Neural crest cell (in vitro differentiated cells): ENCODE measurements at regions not wholly inside any gene's neighbourhood (a gene's known extent, or its start where the extent isn't known, plus 50 kb on each side); places are given as distances from the start of the nearest gene placed in this dataset.

ENCODE experiments used
- DNase-seq: peaks from one replicate; pipeline ENCODE4 v3.0.0; 2021; ENCODE audit warnings: low read depth, mixed read lengths, low spot score
- H3K27ac Mint-ChIP-seq: one replicate; pipeline ENCODE4 v1.8.0; 2021; ENCODE audit warnings: mild to moderate bottlenecking, mixed read lengths; ENCODE audit not compliant: unreplicated experiment
- H3K27me3 Mint-ChIP-seq: 2 replicates; pipeline ENCODE4 v1.8.0; 2021; ENCODE audit warnings: low read depth, mild to moderate bottlenecking, mixed read lengths
- H3K36me3 Mint-ChIP-seq: 2 replicates; pipeline ENCODE4 v1.8.0; 2021; ENCODE audit warnings: low read depth, mild to moderate bottlenecking, mixed read lengths
- H3K4me1 Mint-ChIP-seq: 2 replicates; pipeline ENCODE4 v1.8.0; 2021; ENCODE audit warnings: mixed read lengths
- H3K4me3 Mint-ChIP-seq: one replicate; pipeline ENCODE4 v1.8.0; 2021; ENCODE audit warnings: mild to moderate bottlenecking, mixed read lengths
- H3K9me3 Mint-ChIP-seq: 2 replicates; pipeline ENCODE4 v1.8.0; 2021; ENCODE audit warnings: mixed read lengths
- TF ChIP-seq, protein P1 (sequence below): fragments of 200-600 bp; sonication (generic); conservative IDR thresholded peaks from 2 replicates; pipeline ENCODE4 v1.5.0; 2021; ENCODE audit warnings: antibody characterized with exemption, mild to moderate bottlenecking

DNA sequence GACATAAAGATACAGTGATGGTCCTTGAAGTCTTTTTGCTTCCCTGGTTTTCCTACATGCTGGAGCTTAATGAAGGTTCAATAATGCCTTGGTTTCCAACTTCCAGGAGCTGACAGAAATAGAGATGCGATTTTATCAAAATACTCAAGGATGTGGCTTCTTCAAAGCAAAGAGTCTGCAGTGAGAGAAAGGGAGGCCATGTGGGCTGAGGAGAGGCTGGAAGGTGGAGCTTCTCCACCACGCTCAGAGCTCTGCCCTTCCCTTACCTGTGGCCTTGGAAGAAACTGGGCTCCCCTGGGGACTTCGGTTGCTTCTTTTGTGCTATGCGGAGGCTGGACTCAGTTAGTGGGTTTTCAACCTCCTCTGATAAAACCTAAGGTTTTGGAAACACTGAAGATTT, 175.0 kb upstream of the APCDD1 start:
- Mint-ChIP-seq H3K27me3 (no peaks in the 10 kb centered on the region), H3K36me3 (no peaks in the 10 kb centered on the region), H3K27ac (no peak overlapping the region), H3K4me3 (no peak overlapping the region), H3K4me1 (peaks cover 19% of the 10 kb centered on the region), H3K9me3 (no peaks in the 10 kb centered on the region)
- TF ChIP-seq, protein P1, sequence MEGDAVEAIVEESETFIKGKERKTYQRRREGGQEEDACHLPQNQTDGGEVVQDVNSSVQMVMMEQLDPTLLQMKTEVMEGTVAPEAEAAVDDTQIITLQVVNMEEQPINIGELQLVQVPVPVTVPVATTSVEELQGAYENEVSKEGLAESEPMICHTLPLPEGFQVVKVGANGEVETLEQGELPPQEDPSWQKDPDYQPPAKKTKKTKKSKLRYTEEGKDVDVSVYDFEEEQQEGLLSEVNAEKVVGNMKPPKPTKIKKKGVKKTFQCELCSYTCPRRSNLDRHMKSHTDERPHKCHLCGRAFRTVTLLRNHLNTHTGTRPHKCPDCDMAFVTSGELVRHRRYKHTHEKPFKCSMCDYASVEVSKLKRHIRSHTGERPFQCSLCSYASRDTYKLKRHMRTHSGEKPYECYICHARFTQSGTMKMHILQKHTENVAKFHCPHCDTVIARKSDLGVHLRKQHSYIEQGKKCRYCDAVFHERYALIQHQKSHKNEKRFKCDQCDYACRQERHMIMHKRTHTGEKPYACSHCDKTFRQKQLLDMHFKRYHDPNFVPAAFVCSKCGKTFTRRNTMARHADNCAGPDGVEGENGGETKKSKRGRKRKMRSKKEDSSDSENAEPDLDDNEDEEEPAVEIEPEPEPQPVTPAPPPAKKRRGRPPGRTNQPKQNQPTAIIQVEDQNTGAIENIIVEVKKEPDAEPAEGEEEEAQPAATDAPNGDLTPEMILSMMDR = no peak
- no peak for DNase-seq

DNA sequence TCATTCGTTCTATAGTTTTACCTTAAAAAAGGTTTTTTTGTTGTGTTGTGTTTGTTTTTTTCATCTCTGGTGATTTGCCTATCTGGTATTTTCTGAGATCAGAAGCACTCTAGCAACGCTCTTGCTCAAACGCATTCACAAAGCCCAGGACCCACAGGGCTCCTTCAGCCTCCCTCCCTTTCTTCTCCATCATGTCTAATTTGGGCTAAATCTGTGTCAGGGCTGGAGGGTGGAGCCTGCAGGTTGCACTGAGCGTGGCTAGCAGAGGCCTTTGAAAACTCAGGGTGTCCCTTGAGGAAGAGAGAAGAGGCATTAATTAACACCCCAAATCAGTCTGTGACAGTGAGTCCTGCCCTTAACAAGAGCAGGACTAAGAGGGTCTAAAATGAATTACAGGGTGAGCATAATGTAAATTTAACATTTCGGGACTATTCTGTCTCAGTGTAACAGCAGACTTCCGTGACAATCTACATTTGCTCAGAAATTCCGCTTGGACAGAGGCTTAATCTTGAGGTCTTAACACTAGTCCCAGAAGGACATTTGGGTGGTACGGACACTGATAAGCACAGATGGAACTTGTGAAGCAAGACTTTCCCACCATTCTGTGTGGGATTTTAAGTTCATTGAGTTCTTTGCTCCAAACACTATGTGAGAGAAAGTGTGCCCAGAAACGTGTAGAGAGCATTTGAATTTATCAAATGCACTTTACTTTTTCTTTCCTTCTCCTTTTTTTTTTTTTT, 174.4 kb upstream of the APCDD1 start:
- Mint-ChIP-seq H3K27ac (no peak overlapping the region), H3K9me3 (no peaks in the 10 kb centered on the region), H3K4me1 (peaks cover 25% of the 10 kb centered on the region), H3K36me3 (no peaks in the 10 kb centered on the region), H3K4me3 (no peak overlapping the region), H3K27me3 (no peaks in the 10 kb centered on the region)
- DNase-seq = no peak
- TF ChIP-seq, protein P1 = no peak

DNA sequence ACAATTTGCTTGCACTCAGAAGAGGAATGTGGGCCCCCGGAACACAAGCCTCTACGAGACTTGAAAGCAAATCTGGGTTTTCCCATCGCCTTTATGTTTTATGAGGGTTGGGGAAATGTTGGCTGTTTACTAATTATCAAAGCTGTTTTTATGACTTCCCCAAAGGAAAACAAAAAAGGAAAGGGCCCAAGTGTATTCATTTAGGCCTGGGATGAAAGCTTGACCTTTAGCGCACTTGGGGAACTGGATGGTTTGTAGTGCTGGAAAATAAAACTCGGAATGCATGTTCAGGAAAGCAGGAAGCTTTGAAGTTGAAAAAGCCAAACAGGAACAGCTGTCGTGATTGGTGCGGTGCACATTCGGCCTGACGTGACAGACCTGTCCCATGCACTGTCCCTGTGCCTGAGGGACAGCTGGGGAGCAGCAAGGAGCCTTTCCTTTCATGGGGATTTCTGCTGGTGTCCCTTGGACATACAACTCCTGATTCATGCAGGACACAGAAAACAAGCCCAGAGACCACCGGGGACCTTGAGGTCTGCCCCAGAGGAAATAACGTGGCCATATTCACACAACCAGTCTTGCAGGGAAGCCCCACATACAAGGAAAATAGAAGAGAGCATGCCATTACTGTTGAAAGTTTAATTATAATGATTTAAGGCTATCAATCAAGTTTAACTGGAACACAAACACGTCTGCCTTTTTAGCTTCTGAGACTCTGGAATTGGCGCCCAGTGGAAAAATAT, 169.7 kb upstream of the APCDD1 start:
- Mint-ChIP-seq H3K27ac (no peak overlapping the region), H3K27me3 (no peaks in the 10 kb centered on the region), H3K4me1 (peaks cover 58% of the 10 kb centered on the region), H3K9me3 (peaks cover 13% of the 10 kb centered on the region), H3K4me3 (no peak overlapping the region), H3K36me3 (no peaks in the 10 kb centered on the region)
- TF ChIP-seq, protein P1 = no peak
- DNase-seq = no peak

DNA sequence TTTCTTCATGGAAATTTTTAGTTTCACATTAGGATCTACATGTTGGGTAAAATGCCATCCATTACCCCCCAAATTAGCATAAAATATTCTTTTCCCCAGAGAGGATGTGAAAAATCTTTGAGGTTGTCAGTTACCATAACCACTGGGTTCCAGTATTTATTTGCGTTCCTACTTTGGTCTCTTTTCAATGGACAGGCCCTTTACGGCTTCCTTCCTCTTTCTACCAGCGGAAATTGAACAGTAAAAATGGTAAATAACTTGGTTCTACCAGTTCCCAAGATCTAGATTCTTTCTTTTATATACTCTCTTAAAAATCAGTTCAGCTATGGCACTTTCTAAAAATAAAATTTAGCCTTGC, 169.2 kb upstream of the APCDD1 start:
- Mint-ChIP-seq H3K27ac (no peak overlapping the region), H3K4me1 (peaks cover 58% of the 10 kb centered on the region), H3K36me3 (no peaks in the 10 kb centered on the region), H3K9me3 (peaks cover 13% of the 10 kb centered on the region), H3K4me3 (no peak overlapping the region), H3K27me3 (no peaks in the 10 kb centered on the region)
- TF ChIP-seq, protein P1 = no peak
- DNase-seq = no peak

DNA sequence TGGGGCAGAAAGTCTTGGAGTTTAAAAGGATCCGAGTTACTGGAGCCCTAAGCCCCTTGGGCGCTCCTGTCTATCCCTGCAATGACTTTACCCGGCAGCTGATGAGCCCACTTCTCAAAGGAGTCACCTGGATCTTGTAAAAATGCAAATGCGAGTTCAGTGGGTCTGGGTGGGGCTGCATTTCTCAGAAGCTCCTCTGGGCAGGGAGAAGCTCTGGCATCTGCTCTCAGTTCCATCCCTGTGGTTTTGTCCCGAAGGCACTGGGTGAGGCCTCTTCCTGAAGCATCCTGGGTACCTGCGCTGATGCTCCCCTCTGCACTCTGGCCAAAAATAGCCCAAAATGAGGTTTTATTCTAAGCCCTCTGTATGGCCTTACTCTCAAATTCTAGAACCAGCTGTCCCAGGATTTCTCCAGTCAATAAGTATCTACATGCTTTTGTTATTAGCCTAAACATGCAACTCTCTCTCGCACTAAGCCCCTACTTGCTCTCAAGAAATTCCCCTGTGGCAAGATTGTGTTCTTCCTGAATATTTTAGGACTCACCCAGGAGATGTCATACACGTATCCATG, 167.8 kb upstream of the APCDD1 start:
- no peak overlapping the region for H3K4me3 Mint-ChIP-seq
- TF ChIP-seq, protein P1 = no peak
- no peak overlapping the region for H3K27ac Mint-ChIP-seq
- DNase-seq = no peak
- no peaks in the 10 kb centered on the region for H3K27me3 Mint-ChIP-seq
- H3K9me3 Mint-ChIP-seq = peaks cover 13% of the 10 kb centered on the region
- H3K4me1 Mint-ChIP-seq = peaks cover 58% of the 10 kb centered on the region
- no peaks in the 10 kb centered on the region for H3K36me3 Mint-ChIP-seq
